GM13976 (cell line): ENCODE measurements at regions not wholly inside any gene's neighbourhood (a gene's known extent, or its start where the extent isn't known, plus 50 kb on each side); places are given as distances from the start of the nearest gene placed in this dataset.

ENCODE experiments used
- DNase-seq: peaks from one replicate; pipeline ENCODE4 v3.0.0; 2012; ENCODE audit warnings: low spot score
- in situ Hi-C: fragments of 300-500 bp; cut with MboI; formaldehyde crosslinking; loops from one replicate; pipeline ENCODE4 v1.12.0; 2022; ENCODE audit warnings: low sequenced_read_pairs, mixed read lengths, inconsistent platforms; ENCODE audit not compliant: unreplicated experiment
- TF ChIP-seq, protein P1 (sequence below): IDR thresholded peaks from 2 replicates; pipeline ENCODE4 v1.5.1; 2012; ENCODE audit warnings: borderline replicate concordance, mild to moderate bottlenecking; ENCODE audit not compliant: insufficient read depth; ENCODE audit errors: extremely low read depth, missing control alignments, control extremely low read depth

DNA sequence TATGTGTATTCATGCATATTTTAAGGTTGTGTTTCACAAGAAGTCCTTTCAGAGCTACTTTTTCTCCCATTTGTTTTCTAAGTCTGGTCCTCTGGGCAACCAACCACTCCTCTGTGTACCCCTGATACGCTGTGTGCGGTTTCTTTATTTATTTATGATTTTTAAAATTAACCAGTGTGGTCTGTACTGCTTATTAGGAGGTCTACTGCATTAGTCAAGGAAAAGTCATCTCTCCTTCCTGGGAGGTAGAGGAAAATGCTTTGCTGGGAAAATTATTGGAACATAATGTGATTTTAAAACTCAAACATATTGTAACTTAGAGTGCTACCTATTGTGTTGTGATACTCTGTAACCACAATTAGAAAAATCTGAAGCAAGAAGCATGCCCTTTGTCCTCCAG, 1404.3 kb downstream of the SUCLG1 start:
- in situ Hi-C loops: no loop called here
- TF ChIP-seq, protein P1, sequence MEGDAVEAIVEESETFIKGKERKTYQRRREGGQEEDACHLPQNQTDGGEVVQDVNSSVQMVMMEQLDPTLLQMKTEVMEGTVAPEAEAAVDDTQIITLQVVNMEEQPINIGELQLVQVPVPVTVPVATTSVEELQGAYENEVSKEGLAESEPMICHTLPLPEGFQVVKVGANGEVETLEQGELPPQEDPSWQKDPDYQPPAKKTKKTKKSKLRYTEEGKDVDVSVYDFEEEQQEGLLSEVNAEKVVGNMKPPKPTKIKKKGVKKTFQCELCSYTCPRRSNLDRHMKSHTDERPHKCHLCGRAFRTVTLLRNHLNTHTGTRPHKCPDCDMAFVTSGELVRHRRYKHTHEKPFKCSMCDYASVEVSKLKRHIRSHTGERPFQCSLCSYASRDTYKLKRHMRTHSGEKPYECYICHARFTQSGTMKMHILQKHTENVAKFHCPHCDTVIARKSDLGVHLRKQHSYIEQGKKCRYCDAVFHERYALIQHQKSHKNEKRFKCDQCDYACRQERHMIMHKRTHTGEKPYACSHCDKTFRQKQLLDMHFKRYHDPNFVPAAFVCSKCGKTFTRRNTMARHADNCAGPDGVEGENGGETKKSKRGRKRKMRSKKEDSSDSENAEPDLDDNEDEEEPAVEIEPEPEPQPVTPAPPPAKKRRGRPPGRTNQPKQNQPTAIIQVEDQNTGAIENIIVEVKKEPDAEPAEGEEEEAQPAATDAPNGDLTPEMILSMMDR: no peak
- no peak for DNase-seq

DNA sequence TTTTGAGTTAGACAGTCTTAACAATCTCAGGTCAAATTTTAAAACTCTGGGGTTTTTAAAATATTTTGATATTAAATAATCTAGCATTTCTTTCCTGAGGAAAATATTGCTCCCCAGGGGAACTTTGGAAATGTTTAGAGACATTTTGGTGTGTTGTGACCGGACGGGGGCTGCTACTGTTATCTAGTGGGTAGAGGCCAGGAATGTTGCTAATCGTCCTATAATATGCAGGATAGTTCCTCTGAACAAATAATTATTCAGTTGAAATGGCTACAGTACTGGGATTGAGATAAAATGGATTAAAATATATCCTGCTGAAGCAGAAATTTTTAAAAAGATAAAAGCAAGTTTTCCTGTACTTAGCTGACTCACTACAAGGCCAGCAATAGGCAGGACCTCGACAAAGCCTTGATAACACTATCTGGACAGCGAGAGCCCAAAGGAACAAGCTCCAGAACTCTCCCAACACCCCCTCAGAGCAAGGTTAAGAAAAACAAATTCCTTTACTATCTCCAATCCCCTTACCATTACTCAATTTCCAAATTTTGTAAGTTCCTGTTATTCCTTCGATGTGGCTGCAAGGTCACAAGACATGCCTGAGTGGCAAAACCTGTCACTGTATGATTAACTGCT, 1407.4 kb downstream of the SUCLG1 start:
- TF ChIP-seq, protein P1: no peak
- in situ Hi-C loops: no loop called here
- no peak for DNase-seq

DNA sequence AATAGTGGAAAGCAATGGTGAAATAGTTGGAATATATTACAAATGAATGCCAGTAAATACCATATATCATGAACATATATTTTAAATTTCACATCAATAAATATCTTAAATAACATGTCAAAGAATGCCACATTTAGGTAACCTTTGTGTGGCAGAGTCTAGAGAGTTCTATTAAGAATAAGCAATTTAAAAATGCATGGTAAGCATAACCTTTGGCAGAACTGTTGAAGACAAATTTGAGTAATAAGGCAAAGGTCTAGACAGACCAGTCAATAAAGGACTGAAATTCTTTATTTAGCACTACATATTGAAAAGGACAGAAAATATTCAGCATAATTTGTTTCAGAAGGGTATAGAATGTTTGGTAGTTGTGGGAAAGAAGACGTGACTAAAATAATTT, 1417.0 kb downstream of the SUCLG1 start:
- in situ Hi-C loops: no loop called here
- TF ChIP-seq, protein P1: no peak
- no peak for DNase-seq

DNA sequence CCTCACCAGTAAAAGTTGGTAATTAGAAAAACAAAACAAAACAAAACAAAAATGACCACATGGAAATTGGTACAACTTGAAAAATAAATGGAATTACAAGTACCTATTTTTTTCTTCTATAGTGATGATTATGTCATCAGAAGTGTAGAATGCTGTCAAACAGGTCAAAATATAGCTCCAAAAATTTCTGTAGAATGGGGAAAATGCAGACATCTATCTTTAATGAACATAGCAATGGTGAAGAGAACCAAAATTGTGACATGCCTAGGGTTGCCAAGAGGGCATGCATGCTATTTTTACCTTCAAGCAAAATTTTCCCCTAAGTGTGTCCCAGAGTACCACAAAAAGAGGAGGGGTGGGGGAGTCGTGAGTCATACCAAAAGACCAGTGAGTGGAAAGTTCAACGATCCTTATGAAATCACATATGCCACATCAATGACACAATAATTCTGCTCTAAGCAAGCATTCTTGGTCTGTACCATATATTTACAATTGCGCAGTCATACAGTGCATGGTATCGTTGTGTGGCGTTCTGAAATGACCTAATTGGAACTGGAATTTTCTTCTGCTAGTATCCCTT, 1436.4 kb downstream of the SUCLG1 start:
- no peak for DNase-seq
- in situ Hi-C loops: no loop called here
- TF ChIP-seq, protein P1: no peak

DNA sequence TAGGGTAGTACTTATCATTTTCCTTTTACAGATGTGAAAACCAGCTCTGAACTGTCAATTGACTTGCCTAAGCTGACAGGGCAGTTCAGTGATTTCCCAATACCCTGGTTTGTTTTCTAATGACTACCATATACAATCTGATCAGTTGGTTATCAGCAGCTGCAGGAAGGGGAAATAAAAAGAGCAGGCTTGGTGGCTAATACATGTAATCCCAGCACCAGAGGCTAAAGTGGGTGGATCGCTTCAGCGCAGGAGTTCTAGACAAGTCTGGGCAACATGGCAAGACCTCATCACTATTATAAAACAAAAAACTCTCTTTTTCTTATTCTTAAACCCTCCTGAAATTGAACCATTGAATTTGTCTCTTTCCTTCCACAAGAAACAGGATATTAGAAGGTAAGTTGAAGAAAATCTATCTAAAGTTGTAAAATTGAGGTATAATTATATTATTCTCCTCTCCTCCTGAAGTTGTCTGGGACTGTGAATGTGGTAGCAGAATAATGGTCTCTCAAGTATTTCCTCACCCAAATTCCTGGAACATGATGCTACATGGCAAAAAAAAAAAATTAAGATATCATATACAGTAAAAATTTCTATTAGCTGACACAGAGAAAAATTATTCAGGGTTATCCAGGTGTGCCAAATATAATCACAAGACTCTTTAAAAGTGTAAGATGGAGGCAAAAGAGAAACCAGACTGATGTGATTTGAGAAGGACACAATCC, 1441.6 kb downstream of the SUCLG1 start:
- TF ChIP-seq, protein P1: no peak
- no peak for DNase-seq

DNA sequence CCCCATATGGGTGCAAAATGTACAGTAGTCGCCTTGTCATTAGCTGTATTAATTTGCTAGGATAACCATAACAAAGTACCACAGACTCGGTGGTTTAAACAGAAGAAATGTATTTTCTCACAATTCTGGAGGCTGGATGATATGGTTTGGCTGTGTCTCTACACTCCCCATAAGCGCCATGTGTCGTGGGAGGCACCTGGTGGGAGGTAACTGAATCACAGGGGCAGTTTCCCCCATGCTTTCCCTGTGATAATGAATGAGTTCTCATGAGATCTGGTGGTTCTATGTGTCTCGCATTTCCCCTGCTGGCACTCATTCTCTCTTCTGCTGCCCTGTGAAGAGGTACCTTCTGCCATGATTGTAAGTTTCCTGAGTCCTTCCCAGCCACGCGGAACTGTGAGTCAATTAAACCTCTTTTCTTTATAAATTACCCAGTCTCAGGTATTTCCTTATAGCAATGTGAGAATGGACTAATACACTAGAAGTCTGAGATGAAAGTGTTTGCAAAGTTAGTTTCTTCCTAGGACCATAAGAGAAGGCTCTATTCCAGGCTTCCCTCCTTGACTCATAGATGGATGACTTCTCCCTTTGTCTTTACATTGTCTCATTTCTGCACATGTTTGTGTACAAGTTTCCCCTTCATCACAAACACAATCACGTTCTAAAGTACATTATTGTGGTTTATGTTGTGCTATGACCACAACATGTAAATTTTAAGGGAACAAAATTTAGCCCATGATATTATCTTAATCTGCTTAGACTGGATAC, 1442.6 kb downstream of the SUCLG1 start:
- no peak for DNase-seq
- in situ Hi-C loops: no loop called here
- TF ChIP-seq, protein P1: no peak

More for the DNA sequence above, 1441.6 kb downstream of the SUCLG1 start:
- in situ Hi-C loops: no loop called here
